ENCODE measurements at regions not wholly inside any gene's neighbourhood (a gene's known extent, or its start where the extent isn't known, plus 50 kb on each side); places are given as distances from the start of the nearest gene placed in this dataset.

- TF ChIP-seq CTCF (IDR thresholded peaks at IDR 0.05), result no peak
- no peak for TF ChIP-seq EZH2 (IDR thresholded peaks at IDR 0.05; ENCODE audit: borderline replicate concordance, insufficient read depth, low read depth, low read length, poor library complexity, severe bottlenecking)
Measured at GRCh38 chr1:215023155-215023832, 59.2 kb upstream of the KCNK2 start.
